Panc1 (cell line): ENCODE measurements at regions not wholly inside any gene's neighbourhood (a gene's known extent, or its start where the extent isn't known, plus 50 kb on each side); places are given as distances from the start of the nearest gene placed in this dataset.

Experiments used
- ATAC-seq: fragments of 200-7000 bp; cut with Tn5 transposase; 2 replicates; pipeline ENCODE4 v1.9.1; 2020; ENCODE audit warnings: mild to moderate bottlenecking, moderate library complexity
- BruUV-seq: library from RNA; stranded (reverse); fragments of 400-500 nt; replicated peaks from 2 replicates; lab custom pipeline; 2021; lab: Mats Ljungman, UMichigan
- CTCF ChIA-PET: fragments of 300-600 bp; sonication (Branson Sonifier 250); formaldehyde crosslinking; loops from one replicate; lab custom pipeline; 2022; ENCODE audit warnings: antibody characterized with exemption; lab: Charles Lee
- POLR2A ChIA-PET: fragments of 300-600 bp; sonication (Branson Sonifier 250); formaldehyde crosslinking; loops from one replicate; lab custom pipeline; 2022; ENCODE audit warnings: antibody characterized with exemption; lab: Charles Lee
- DNase-seq: peaks from one replicate; pipeline ENCODE4 v3.0.0-alpha.2; 2010; ENCODE audit warnings: low read depth, low spot score
- H3K27ac ChIP-seq: 2 replicates; pipeline ENCODE4 v1.5.1; 2011; ENCODE audit warnings: mild to moderate bottlenecking, low read length, inconsistent platforms
- H3K27me3 ChIP-seq: fragments of 200-500 bp; sonication (Bioruptor generic); 2 replicates; pipeline ENCODE4 v1.6.0; 2014; ENCODE audit warnings: low read length, inconsistent platforms; ENCODE audit not compliant: control insufficient read depth, insufficient read depth
- H3K36me3 ChIP-seq: fragments of 200-500 bp; sonication (Bioruptor generic); 2 replicates; pipeline ENCODE4 v1.5.1; 2014; ENCODE audit warnings: inconsistent platforms, mild to moderate bottlenecking, low read length, moderate library complexity; ENCODE audit not compliant: control insufficient read depth, insufficient read depth
- H3K4me1 ChIP-seq: 2 replicates; pipeline ENCODE4 v1.5.1; 2011; ENCODE audit warnings: inconsistent platforms, mild to moderate bottlenecking, low read length, moderate library complexity; ENCODE audit not compliant: control insufficient read depth, insufficient read depth
- H3K4me3 ChIP-seq, 2 experiments: 2 replicates each; pipeline ENCODE4 v1.5.1; 2011 to 2012; ENCODE audit warnings: low read depth in 2 of 2, low read length in 2 of 2, mild to moderate bottlenecking in 2 of 2, inconsistent platforms in 1 of 2, moderate library complexity in 1 of 2
- H3K9me3 ChIP-seq: fragments of 200-500 bp; sonication (Bioruptor generic); 2 replicates; pipeline ENCODE4 v1.5.1; 2014; ENCODE audit warnings: low read depth, mild to moderate bottlenecking, inconsistent platforms, low read length, moderate library complexity; ENCODE audit not compliant: control insufficient read depth, insufficient read depth
- CTCF ChIP-seq: fragments of 450-650 bp; IDR thresholded peaks from 2 replicates; pipeline ENCODE4 v1.5.1; 2017; ENCODE audit warnings: mild to moderate bottlenecking
- POLR2AphosphoS5 ChIP-seq: IDR thresholded peaks from 2 replicates; pipeline ENCODE4 v1.6.1; 2012; ENCODE audit warnings: mild to moderate bottlenecking, low read depth, low read length, moderate library complexity
- REST ChIP-seq, 2 experiments: IDR thresholded peaks; 2 replicates each; pipeline ENCODE4 v1.6.1; 2011 to 2012; ENCODE audit warnings: low read depth in 2 of 2, control low read depth in 1 of 2, low read length in 1 of 2, mild to moderate bottlenecking in 1 of 2, moderate library complexity in 1 of 2; ENCODE audit not compliant: insufficient read depth in 1 of 2
- SIN3A ChIP-seq: IDR thresholded peaks from 2 replicates; pipeline ENCODE4 v1.6.1; 2012; ENCODE audit warnings: low read depth, mild to moderate bottlenecking, low read length, moderate library complexity, borderline replicate concordance; ENCODE audit not compliant: insufficient read depth
- TCF7L2 ChIP-seq: IDR thresholded peaks from 2 replicates; pipeline ENCODE4 v1.6.1; 2011; ENCODE audit warnings: mild to moderate bottlenecking, low read depth, low read length, inconsistent platforms
- in situ Hi-C: cut with HindIII; loops from 2 replicates; pipeline ENCODE4 v1.10.0; 2016; ENCODE audit warnings: low sequenced_read_pairs, low pct_unique_long_range_greater_than_20kb
- intact Hi-C: fragments of 100-400 bp; cut with micrococcal nuclease; formaldehyde crosslinking; loops from one replicate; pipeline ENCODE4 v1.10.0; 2022; ENCODE audit not compliant: unreplicated experiment

GRCh38 chr18:52200921-52201663 is 138.9 kb upstream of the DCC start:
- intact Hi-C loops = no loop called here
- BruUV-seq = no TSS peak
- Histone ChIP-seq H3K27me3 (no peaks in the 10 kb centered on the region), H3K4me1 (no peaks in the 10 kb centered on the region), H3K36me3 (no peaks in the 10 kb centered on the region), H3K9me3 (no peaks in the 10 kb centered on the region), H3K27ac (no peak overlapping the region), H3K4me3 (no peak overlapping the region)
- CTCF ChIA-PET = no interaction called here
- POLR2A ChIA-PET = no interaction called here
- no peak for TF ChIP-seq SIN3A
- ATAC-seq = no peak
- DNase-seq = no peak
- in situ Hi-C loops = no loop called here

GRCh38 chr18:52208646-52209045 is 131.4 kb upstream of the DCC start:
- ATAC-seq = no peak
- in situ Hi-C loops = no loop called here
- no peaks in the 10 kb centered on the region for H3K27me3 ChIP-seq
- H3K27ac ChIP-seq = no peak overlapping the region
- intact Hi-C loops = no loop called here
- TF ChIP-seq SIN3A (no peak), POLR2AphosphoS5 (no peak), REST (IDR thresholded peaks at IDR 0.05; ENCODE audit: insufficient read depth in 1 of 2, low read depth in 2 of 2, low read length in 1 of 2) (no peak)
- no peaks in the 10 kb centered on the region for H3K36me3 ChIP-seq
- CTCF ChIA-PET = no interaction called here
- POLR2A ChIA-PET = no interaction called here
- no peak for DNase-seq
- H3K4me1 ChIP-seq = no peaks in the 10 kb centered on the region
- BruUV-seq = no TSS peak
- no peak overlapping the region for H3K4me3 ChIP-seq
- H3K9me3 ChIP-seq = no peaks in the 10 kb centered on the region

GRCh38 chr18:52216109-52216508 is 123.9 kb upstream of the DCC start:
- no peak overlapping the region for H3K4me3 ChIP-seq
- TF ChIP-seq CTCF = no peak
- TF ChIP-seq SIN3A = no peak
- no peak for TF ChIP-seq POLR2AphosphoS5
- no peak for TF ChIP-seq TCF7L2
- TF ChIP-seq REST (IDR thresholded peaks at IDR 0.05; ENCODE audit: insufficient read depth in 1 of 2, low read depth in 2 of 2, low read length in 1 of 2) = no peak
- H3K4me1 ChIP-seq = no peaks in the 10 kb centered on the region
- H3K27ac ChIP-seq = no peak overlapping the region
- no peaks in the 10 kb centered on the region for H3K27me3 ChIP-seq
- H3K9me3 ChIP-seq = no peaks in the 10 kb centered on the region
- in situ Hi-C loops = no loop called here
- POLR2A ChIA-PET = no interaction called here
- no peak for DNase-seq
- ATAC-seq = no peak
- intact Hi-C loops = no loop called here
- BruUV-seq = no TSS peak
- no peaks in the 10 kb centered on the region for H3K36me3 ChIP-seq
- CTCF ChIA-PET = no interaction called here
